A673 (cell line): ENCODE measurements at regions not wholly inside any gene's neighbourhood (a gene's known extent, or its start where the extent isn't known, plus 50 kb on each side); places are given as distances from the start of the nearest gene placed in this dataset.

Experiments used
- BruUV-seq: library from RNA; stranded (reverse); fragments of 400-500 nt; replicated peaks from 2 replicates; lab custom pipeline; 2021; lab: Mats Ljungman, UMichigan
- CTCF ChIA-PET: fragments of 300-600 bp; sonication (Branson Sonifier 250); formaldehyde crosslinking; loops from one replicate; lab custom pipeline; 2022; ENCODE audit warnings: antibody characterized with exemption; lab: Charles Lee
- POLR2A ChIA-PET: fragments of 300-600 bp; sonication (Branson Sonifier 250); formaldehyde crosslinking; loops from one replicate; lab custom pipeline; 2022; ENCODE audit warnings: antibody characterized with exemption; ENCODE audit not compliant: low non-redundant PET; lab: Charles Lee
- DNase-seq: peaks from one replicate; pipeline ENCODE4 v3.0.0-alpha.2; 2015; ENCODE audit warnings: low spot score
- H3K27ac ChIP-seq: fragments of 200-600 bp; sonication (generic); 2 replicates; pipeline ENCODE4 v1.5.1; 2016; ENCODE audit warnings: mixed run types, low read depth, mild to moderate bottlenecking, mixed read lengths, antibody characterized with exemption, low read length; ENCODE audit not compliant: poor library complexity, severe bottlenecking
- H3K27me3 ChIP-seq: fragments of 200-600 bp; sonication (generic); replicated peaks from 2 replicates; pipeline ENCODE4 v1.6.1; 2017; ENCODE audit warnings: mixed run types, low read depth, mild to moderate bottlenecking, mixed read lengths, antibody characterized with exemption, low read length; ENCODE audit not compliant: insufficient read depth, poor library complexity
- H3K36me3 ChIP-seq: fragments of 200-600 bp; sonication (generic); 2 replicates; pipeline ENCODE4 v1.6.1; 2016; ENCODE audit warnings: mixed run types, mild to moderate bottlenecking, mixed read lengths, antibody characterized with exemption, low read length; ENCODE audit not compliant: insufficient read depth, poor library complexity, severe bottlenecking
- H3K4me1 ChIP-seq: fragments of 200-600 bp; sonication (generic); 2 replicates; pipeline ENCODE4 v1.6.1; 2017; ENCODE audit warnings: mixed run types, mild to moderate bottlenecking, mixed read lengths, antibody characterized with exemption, low read length; ENCODE audit not compliant: insufficient read depth, poor library complexity, severe bottlenecking
- H3K4me3 ChIP-seq: fragments of 200-600 bp; sonication (generic); 2 replicates; pipeline ENCODE4 v1.5.1; 2016; ENCODE audit warnings: low read depth, mixed run types, mild to moderate bottlenecking, mixed read lengths, low read length; ENCODE audit not compliant: poor library complexity, severe bottlenecking
- H3K9me3 ChIP-seq: fragments of 200-600 bp; sonication (generic); 2 replicates; pipeline ENCODE4 v1.6.1; 2016; ENCODE audit warnings: mixed run types, low read depth, mild to moderate bottlenecking, mixed read lengths, antibody characterized with exemption, low read length; ENCODE audit not compliant: poor library complexity, severe bottlenecking
- EZH2 ChIP-seq: fragments of 200-600 bp; sonication (generic); IDR thresholded peaks from 2 replicates; pipeline ENCODE4 v1.6.1; 2017; ENCODE audit warnings: borderline replicate concordance, low read depth, mild to moderate bottlenecking, mixed read lengths, antibody characterized with exemption, low read length; ENCODE audit not compliant: poor library complexity, severe bottlenecking
- intact Hi-C: fragments of 100-400 bp; cut with micrococcal nuclease; formaldehyde crosslinking; loops from one replicate; pipeline ENCODE4 v1.10.0; 2022; ENCODE audit not compliant: unreplicated experiment
- TF ChIP-seq, protein P1 (sequence below): fragments of 300-800, 200-600 bp; sonication (generic); conservative IDR thresholded peaks from 2 replicates; pipeline ENCODE4 v1.5.1; 2017; ENCODE audit warnings: low read depth, mild to moderate bottlenecking, antibody characterized with exemption, low read length, moderate library complexity, mixed read lengths

DNA sequence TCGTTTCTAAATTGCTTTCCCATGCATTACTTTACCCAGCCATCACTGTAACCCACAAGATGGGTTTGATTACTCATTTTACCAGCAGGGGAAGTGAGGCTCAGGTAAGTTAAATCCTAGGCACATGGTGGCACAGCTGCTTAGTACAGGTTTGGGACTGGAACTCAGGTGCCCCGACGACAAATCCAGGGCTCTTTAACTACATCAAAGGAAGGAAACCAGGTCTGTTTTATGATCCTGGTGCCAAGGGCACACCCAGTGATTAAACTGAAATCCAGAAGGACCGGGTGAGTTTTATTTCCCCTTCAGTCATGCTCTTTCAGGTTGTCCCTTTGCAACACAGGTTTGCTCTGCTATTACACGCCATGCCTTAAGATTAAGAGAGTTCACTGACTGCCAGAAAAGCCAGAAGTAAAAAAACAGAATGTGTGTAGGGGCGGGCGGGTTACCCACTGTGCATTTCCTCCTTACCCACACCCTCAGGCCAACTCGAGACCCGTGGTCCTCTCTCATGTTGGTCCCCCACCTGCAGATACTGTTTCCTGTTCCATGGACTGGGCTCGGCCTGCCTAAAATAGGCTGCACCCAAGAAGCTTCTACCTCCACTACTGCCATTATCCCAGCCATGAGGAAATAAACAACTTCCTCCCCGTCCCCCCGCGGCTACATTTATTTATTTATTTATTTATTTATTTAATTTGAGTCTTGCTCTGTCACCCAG lies 55.1 kb upstream of the KDM7A start:
- Histone ChIP-seq H3K4me1 (no peaks in the 10 kb centered on the region), H3K36me3 (no peaks in the 10 kb centered on the region), H3K27me3 (peaks cover 16% of the 10 kb centered on the region), H3K4me3 (peak overlapping the region; percentile 51), H3K27ac (no peak overlapping the region), H3K9me3 (no peaks in the 10 kb centered on the region)
- no peak for DNase-seq
- BruUV-seq = no TSS peak
- POLR2A ChIA-PET = no interaction called here
- CTCF ChIA-PET = no interaction called here
- TF ChIP-seq, protein P1, sequence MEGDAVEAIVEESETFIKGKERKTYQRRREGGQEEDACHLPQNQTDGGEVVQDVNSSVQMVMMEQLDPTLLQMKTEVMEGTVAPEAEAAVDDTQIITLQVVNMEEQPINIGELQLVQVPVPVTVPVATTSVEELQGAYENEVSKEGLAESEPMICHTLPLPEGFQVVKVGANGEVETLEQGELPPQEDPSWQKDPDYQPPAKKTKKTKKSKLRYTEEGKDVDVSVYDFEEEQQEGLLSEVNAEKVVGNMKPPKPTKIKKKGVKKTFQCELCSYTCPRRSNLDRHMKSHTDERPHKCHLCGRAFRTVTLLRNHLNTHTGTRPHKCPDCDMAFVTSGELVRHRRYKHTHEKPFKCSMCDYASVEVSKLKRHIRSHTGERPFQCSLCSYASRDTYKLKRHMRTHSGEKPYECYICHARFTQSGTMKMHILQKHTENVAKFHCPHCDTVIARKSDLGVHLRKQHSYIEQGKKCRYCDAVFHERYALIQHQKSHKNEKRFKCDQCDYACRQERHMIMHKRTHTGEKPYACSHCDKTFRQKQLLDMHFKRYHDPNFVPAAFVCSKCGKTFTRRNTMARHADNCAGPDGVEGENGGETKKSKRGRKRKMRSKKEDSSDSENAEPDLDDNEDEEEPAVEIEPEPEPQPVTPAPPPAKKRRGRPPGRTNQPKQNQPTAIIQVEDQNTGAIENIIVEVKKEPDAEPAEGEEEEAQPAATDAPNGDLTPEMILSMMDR = no peak
- no peak for TF ChIP-seq EZH2
- intact Hi-C loops = no loop called here

DNA sequence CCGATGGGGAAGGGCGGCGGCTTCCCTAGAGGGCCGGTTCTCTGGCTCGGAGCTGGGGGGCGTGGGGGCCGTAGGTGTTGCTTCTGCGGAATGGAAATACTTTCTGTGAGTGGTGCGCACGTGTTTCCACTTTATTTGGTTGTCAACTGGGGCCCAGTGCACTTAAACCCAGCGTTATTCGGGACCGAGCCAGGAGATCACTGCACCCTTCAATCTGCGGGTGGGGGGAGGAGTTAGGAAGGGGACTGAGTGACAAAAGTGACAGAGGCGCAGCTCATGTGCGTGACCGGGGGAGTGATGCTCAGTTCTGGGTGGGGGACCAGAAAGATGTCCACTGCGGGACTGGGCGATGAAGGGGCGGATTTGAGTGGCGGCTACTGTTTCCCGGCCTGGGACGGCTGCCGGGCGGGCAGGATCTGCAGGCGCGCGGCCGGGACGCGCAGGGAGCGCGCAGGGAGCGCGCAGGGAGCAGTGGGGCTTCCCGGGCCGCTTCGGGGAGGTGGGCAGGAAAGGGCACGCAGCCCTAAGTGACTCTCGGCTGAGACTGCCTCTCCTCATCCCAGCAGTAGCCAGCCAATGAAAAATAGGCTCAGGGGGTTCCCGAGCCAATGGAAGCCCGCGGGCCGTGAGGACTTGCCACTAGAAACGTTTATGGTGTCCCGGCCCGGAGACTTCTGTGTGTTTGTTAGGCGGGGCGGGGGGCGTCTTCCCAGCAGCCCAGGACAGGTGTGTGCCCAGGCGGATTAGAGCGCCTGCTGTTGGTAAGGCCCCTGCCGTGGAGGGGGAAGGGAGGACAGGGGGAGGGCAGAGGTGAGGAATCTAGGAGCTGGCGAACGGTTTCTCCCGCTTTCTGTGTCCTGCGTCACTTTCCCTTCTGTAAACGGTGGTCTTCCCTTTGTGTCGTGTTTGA lies 54.3 kb upstream of the KDM7A start:
- Histone ChIP-seq H3K9me3 (no peaks in the 10 kb centered on the region), H3K4me1 (no peaks in the 10 kb centered on the region), H3K4me3 (peak overlapping the region; percentile 51), H3K36me3 (no peaks in the 10 kb centered on the region), H3K27me3 (peaks cover 16% of the 10 kb centered on the region), H3K27ac (no peak overlapping the region)
- intact Hi-C loops = no loop called here
- TF ChIP-seq, protein P1 = no peak
- peak; percentile 49 for TF ChIP-seq EZH2
- POLR2A ChIA-PET = no interaction called here
- peak; percentile 54 for DNase-seq
- no TSS peak for BruUV-seq
- CTCF ChIA-PET = no interaction called here

DNA sequence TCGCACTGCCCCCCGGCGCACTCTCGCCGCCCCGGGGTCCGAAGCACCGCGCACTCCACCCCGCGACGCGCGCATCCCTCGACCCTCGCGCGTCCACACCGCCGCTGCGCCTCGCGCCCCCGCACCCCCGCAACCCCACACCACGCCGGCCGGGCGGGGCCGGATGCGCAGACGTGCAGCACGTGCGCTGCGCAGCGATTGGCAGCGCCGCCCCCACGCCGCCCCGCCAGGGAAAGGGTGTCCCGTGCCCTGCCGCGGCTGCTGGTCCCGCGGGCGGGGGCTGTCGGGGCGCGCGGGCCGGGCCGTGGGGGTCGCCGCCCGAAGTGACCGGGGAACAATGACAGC lies 53.7 kb upstream of the KDM7A start:
- no peaks in the 10 kb centered on the region for H3K4me1 ChIP-seq
- H3K27ac ChIP-seq = no peak overlapping the region
- no TSS peak for BruUV-seq
- intact Hi-C loops = no loop called here
- H3K36me3 ChIP-seq = no peaks in the 10 kb centered on the region
- no peaks in the 10 kb centered on the region for H3K9me3 ChIP-seq
- DNase-seq = no peak
- ChIA-PET CTCF (no interaction called here), POLR2A (no interaction called here)
- H3K4me3 ChIP-seq = peak overlapping the region; percentile 51
- peaks cover 16% of the 10 kb centered on the region for H3K27me3 ChIP-seq
- no peak for TF ChIP-seq EZH2
- TF ChIP-seq, protein P1 = no peak
